H9 (cell line): ENCODE measurements at regions not wholly inside any gene's neighbourhood (a gene's known extent, or its start where the extent isn't known, plus 50 kb on each side); places are given as distances from the start of the nearest gene placed in this dataset.

ENCODE experiments used
- DNase-seq: peaks from one replicate; pipeline ENCODE4 v3.0.0-alpha.2; 2017
- H2AFZ ChIP-seq: one replicate; pipeline ENCODE4 v1.6.1; 2013; ENCODE audit warnings: mild to moderate bottlenecking, low read length, control low read depth, moderate library complexity
- H2AK5ac ChIP-seq: 2 replicates; pipeline ENCODE4 v1.6.1; 2013; ENCODE audit warnings: low read length, control low read depth, mixed read lengths; ENCODE audit not compliant: insufficient read length
- H2BK120ac ChIP-seq: one replicate; pipeline ENCODE4 v1.6.1; 2013; ENCODE audit warnings: low read depth, mild to moderate bottlenecking, low read length, control low read depth, inconsistent platforms; ENCODE audit not compliant: poor library complexity, severe bottlenecking
- H2BK12ac ChIP-seq: 2 replicates; pipeline ENCODE4 v1.6.1; 2013; ENCODE audit warnings: low read length, control low read depth, mixed read lengths, low read depth; ENCODE audit not compliant: insufficient read length
- H2BK15ac ChIP-seq: 2 replicates; pipeline ENCODE4 v1.6.1; 2013; ENCODE audit warnings: low read depth, low read length, control low read depth
- H2BK20ac ChIP-seq: one replicate; pipeline ENCODE4 v1.6.1; 2013; ENCODE audit warnings: low read depth, mild to moderate bottlenecking, low read length, control low read depth, inconsistent platforms; ENCODE audit not compliant: poor library complexity, severe bottlenecking
- H2BK5ac ChIP-seq: 2 replicates; pipeline ENCODE4 v1.6.1; 2013; ENCODE audit warnings: low read length, control low read depth, mixed read lengths; ENCODE audit not compliant: insufficient read length
- H3K14ac ChIP-seq: 2 replicates; pipeline ENCODE4 v1.6.1; 2013; ENCODE audit warnings: low read length, control low read depth; ENCODE audit not compliant: insufficient read depth
- H3K18ac ChIP-seq: 2 replicates; pipeline ENCODE4 v1.6.1; 2013; ENCODE audit warnings: low read depth, mild to moderate bottlenecking, mixed read lengths, low read length, control low read depth; ENCODE audit not compliant: insufficient read length
- H3K23ac ChIP-seq: 2 replicates; pipeline ENCODE4 v1.6.1; 2013; ENCODE audit warnings: low read length, control low read depth, mixed read lengths, low read depth; ENCODE audit not compliant: insufficient read length
- H3K23me2 ChIP-seq: 2 replicates; pipeline ENCODE4 v1.6.1; 2013; ENCODE audit warnings: low read depth, mild to moderate bottlenecking, mixed read lengths, low read length, control low read depth; ENCODE audit not compliant: insufficient read length, poor library complexity, severe bottlenecking
- H3K27ac ChIP-seq: 2 replicates; pipeline ENCODE4 v1.5.1; 2013; ENCODE audit warnings: low read length, control low read depth, mixed read lengths, low read depth; ENCODE audit not compliant: insufficient read length
- H3K27me3 ChIP-seq: 2 replicates; pipeline ENCODE4 v1.6.1; 2013; ENCODE audit warnings: low read length, control low read depth, inconsistent platforms; ENCODE audit not compliant: insufficient read depth
- H3K4ac ChIP-seq: 2 replicates; pipeline ENCODE4 v1.6.1; 2013; ENCODE audit warnings: low read depth, mild to moderate bottlenecking, control low read depth, inconsistent platforms, low read length, moderate library complexity
- H3K4me1 ChIP-seq: 2 replicates; pipeline ENCODE4 v1.6.1; 2013; ENCODE audit warnings: low read length, control low read depth, inconsistent platforms; ENCODE audit not compliant: insufficient read depth
- H3K4me2 ChIP-seq: 2 replicates; pipeline ENCODE4 v1.6.1; 2013; ENCODE audit warnings: low read length, control low read depth, mixed read lengths; ENCODE audit not compliant: insufficient read length, insufficient read depth
- H3K56ac ChIP-seq: 2 replicates; pipeline ENCODE4 v1.6.1; 2013; ENCODE audit warnings: low read depth, mild to moderate bottlenecking, mixed read lengths, low read length, control low read depth; ENCODE audit not compliant: insufficient read length
- H3K79me1 ChIP-seq: 2 replicates; pipeline ENCODE4 v1.6.1; 2013; ENCODE audit warnings: low read depth, mild to moderate bottlenecking, moderate library complexity, low read length, control low read depth, inconsistent platforms; ENCODE audit not compliant: insufficient read depth, poor library complexity, severe bottlenecking
- H3K79me2 ChIP-seq: 2 replicates; pipeline ENCODE4 v1.6.1; 2013; ENCODE audit warnings: low read length, control low read depth, inconsistent platforms; ENCODE audit not compliant: insufficient read depth
- H3K9ac ChIP-seq: 2 replicates; pipeline ENCODE4 v1.6.1; 2013; ENCODE audit warnings: low read length, control low read depth, mixed read lengths; ENCODE audit not compliant: insufficient read length; ENCODE audit errors: extremely low read depth
- H3K9me3 ChIP-seq: one replicate; pipeline ENCODE4 v1.6.1; 2013; ENCODE audit warnings: low read depth, low read length, inconsistent platforms; ENCODE audit not compliant: control insufficient read depth
- H3T11ph ChIP-seq: one replicate; pipeline ENCODE4 v1.6.1; 2013; ENCODE audit warnings: mild to moderate bottlenecking, low read length, control low read depth, inconsistent platforms
- H4K20me1 ChIP-seq: one replicate; pipeline ENCODE4 v1.6.1; 2013; ENCODE audit not compliant: control insufficient read depth, insufficient read length, insufficient read depth
- H4K5ac ChIP-seq: 2 replicates; pipeline ENCODE4 v1.6.1; 2013; ENCODE audit warnings: low read depth, mild to moderate bottlenecking, mixed read lengths, low read length, control low read depth; ENCODE audit not compliant: insufficient read length
- H4K8ac ChIP-seq: replicated peaks from 2 replicates; pipeline ENCODE4 v1.6.1; 2013; ENCODE audit warnings: low read length, control low read depth, mixed read lengths, low read depth; ENCODE audit not compliant: insufficient read length
- H4K91ac ChIP-seq: 2 replicates; pipeline ENCODE4 v1.6.1; 2013; ENCODE audit warnings: low read depth, mild to moderate bottlenecking, moderate library complexity, mixed read lengths, low read length, control low read depth; ENCODE audit not compliant: insufficient read length
- H3K27ac Mint-ChIP-seq, 3 experiments: 2 replicates in 2 of 3; 3 replicates in 1 of 3; pipeline ENCODE4 v1.8.0; 2020 to 2021; ENCODE audit warnings: mixed read lengths in 3 of 3, mild to moderate bottlenecking in 1 of 3, moderate library complexity in 1 of 3
- H3K27me3 Mint-ChIP-seq: 2 replicates; pipeline ENCODE4 v1.8.0; 2021; ENCODE audit warnings: low read depth, mild to moderate bottlenecking, moderate library complexity, mixed read lengths
- H3K36me3 Mint-ChIP-seq, 3 experiments: 2 replicates in 2 of 3; 3 replicates in 1 of 3; pipeline ENCODE4 v1.8.0; 2020 to 2021; ENCODE audit warnings: low read depth in 3 of 3, mixed read lengths in 3 of 3; ENCODE audit not compliant: insufficient read depth in 1 of 3
- H3K4me1 Mint-ChIP-seq, 2 experiments: 2 replicates each; pipeline ENCODE4 v1.8.0; 2020; ENCODE audit warnings: mixed read lengths in 2 of 2
- H3K4me3 Mint-ChIP-seq, 2 experiments: 2 replicates in 1 of 2; 3 replicates in 1 of 2; pipeline ENCODE4 v1.8.0; 2020 to 2021; ENCODE audit warnings: mild to moderate bottlenecking in 2 of 2, mixed read lengths in 2 of 2, moderate library complexity in 1 of 2
- H3K9me3 Mint-ChIP-seq, 2 experiments: 2 replicates in 1 of 2; 3 replicates in 1 of 2; pipeline ENCODE4 v1.8.0; 2020; ENCODE audit warnings: mild to moderate bottlenecking in 2 of 2, mixed read lengths in 2 of 2, moderate library complexity in 1 of 2
- CTCF ChIP-seq: fragments of 200-600 bp; sonication (generic); conservative IDR thresholded peaks from 3 replicates; pipeline ENCODE4 v1.8.0; 2021; ENCODE audit warnings: antibody characterized with exemption, mild to moderate bottlenecking

DNA sequence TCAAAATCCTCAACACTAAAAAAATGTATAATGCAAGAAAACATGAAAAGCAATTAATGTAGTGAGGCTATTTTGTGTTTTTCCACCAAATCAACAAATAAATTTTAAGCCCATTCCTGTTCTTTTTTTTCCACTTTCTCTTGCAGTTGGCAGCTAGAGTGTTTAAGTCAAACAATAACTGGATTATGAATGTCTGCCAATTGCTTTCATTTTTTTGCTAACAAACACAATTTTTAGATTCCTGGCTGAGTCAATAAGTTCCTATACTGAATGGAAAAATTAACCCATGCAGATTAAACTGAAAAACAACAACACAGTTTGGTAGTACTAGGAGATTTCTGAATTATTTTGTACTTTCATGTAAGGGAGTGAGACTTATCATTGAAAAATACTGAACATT, 232.4 kb downstream of the SLITRK5 start:
- Mint-ChIP-seq H3K9me3 (peaks cover 0 to 3% of the 10 kb centered on the region in 2 experiments; a peak in 1 of 5 replicates), H3K36me3 (no peaks in the 10 kb centered on the region), H3K4me1 (peaks cover 6 to 7% of the 10 kb centered on the region in 2 experiments), H3K27ac (peak overlapping the region in 1 of 3 experiments; percentile 41; a peak in 1 of 7 replicates), H3K4me3 (no peak overlapping the region), H3K27me3 (no peaks in the 10 kb centered on the region)
- no peak for DNase-seq
- H3K14ac ChIP-seq = no peak overlapping the region
- H3K27ac ChIP-seq = no peak overlapping the region
- H2BK5ac ChIP-seq = no peak overlapping the region
- no peak overlapping the region for H4K5ac ChIP-seq
- no peak overlapping the region for H3K9ac ChIP-seq
- H3T11ph ChIP-seq = no peak overlapping the region
- no peaks in the 10 kb centered on the region for H3K79me1 ChIP-seq
- no peak overlapping the region for H2BK120ac ChIP-seq
- no peak overlapping the region for H3K23ac ChIP-seq
- H3K4ac ChIP-seq = no peak overlapping the region
- H3K4me2 ChIP-seq = no peak overlapping the region
- no peaks in the 10 kb centered on the region for H3K27me3 ChIP-seq
- H4K20me1 ChIP-seq = no peaks in the 10 kb centered on the region
- no peak overlapping the region for H2AFZ ChIP-seq
- TF ChIP-seq CTCF = no peak
- no peak overlapping the region for H4K91ac ChIP-seq
- H2BK15ac ChIP-seq = no peak overlapping the region
- no peak overlapping the region for H2BK12ac ChIP-seq
- no peak overlapping the region for H2BK20ac ChIP-seq
- H3K23me2 ChIP-seq = no peaks in the 10 kb centered on the region
- H3K9me3 ChIP-seq = no peaks in the 10 kb centered on the region
- H3K4me1 ChIP-seq = no peaks in the 10 kb centered on the region
- no peak overlapping the region for H2AK5ac ChIP-seq
- H3K18ac ChIP-seq = no peak overlapping the region
- no peak overlapping the region for H3K56ac ChIP-seq
- H3K79me2 ChIP-seq = no peaks in the 10 kb centered on the region
- H4K8ac ChIP-seq = no peak overlapping the region
